GM21423 (cell line): ENCODE measurements at regions not wholly inside any gene's neighbourhood (a gene's known extent, or its start where the extent isn't known, plus 50 kb on each side); places are given as distances from the start of the nearest gene placed in this dataset.

Experiments
- ATAC-seq: cut with Tn5 transposase; IDR thresholded peaks from one replicate; pipeline ENCODE4 v1.9.1; 2021; ENCODE audit warnings: mild to moderate bottlenecking, moderate library complexity; ENCODE audit not compliant: unreplicated experiment

GRCh38 chr13:82654861-82655855 is 1227.1 kb downstream of the SLITRK1 start:
- ATAC-seq = no peak

GRCh38 chr13:82654143-82654542 is 1228.1 kb downstream of the SLITRK1 start:
- no peak for ATAC-seq

GRCh38 chr13:82647540-82647939 is 1234.7 kb downstream of the SLITRK1 start:
- ATAC-seq = no peak

- ATAC-seq = no peak
Observed at GRCh38 chr13:82636119-82636518, 1246.2 kb downstream of the SLITRK1 start.

GRCh38 chr13:82634946-82635345 is 1247.3 kb downstream of the SLITRK1 start:
- ATAC-seq = no peak

DNA sequence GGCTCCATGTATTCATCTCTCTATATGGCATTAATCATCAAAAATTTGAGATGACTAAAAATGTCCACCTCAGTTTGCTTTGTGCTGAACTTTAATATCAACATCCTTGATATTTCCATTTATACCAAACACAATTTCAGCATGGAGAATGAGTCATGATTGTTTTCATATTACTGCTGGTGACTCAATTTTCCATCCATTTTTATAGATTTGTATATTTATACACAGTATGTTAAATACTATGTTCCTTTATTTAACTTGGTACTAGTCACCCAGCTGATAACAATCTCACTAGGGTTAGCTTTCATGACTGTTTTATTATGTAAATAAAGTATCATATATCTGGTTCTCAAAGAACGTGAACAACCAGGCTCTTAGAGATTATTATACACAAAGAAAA is 1255.1 kb downstream of the SLITRK1 start:
- no peak for ATAC-seq

DNA sequence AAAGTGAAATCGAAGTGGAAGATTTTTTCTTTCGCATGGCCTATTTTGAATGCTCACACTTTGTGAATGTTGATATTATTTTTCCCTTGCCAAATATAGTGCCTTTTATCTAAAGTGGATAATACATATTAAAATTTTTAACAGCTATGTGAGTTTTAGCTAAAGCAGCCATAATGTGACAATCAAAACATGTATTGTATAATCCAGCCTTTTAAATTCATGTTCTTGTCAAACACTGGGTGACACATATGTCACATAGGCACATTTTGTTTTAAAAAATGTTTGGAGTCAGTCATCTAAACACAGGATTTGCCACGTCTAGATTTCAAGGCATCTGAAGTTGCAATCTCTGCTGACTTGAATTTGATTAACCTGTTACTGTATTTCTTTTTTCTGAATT is 1256.6 kb downstream of the SLITRK1 start:
- no peak for ATAC-seq

- ATAC-seq = no peak
Observed at GRCh38 chr13:82615043-82615442, 1267.2 kb downstream of the SLITRK1 start.

- ATAC-seq = no peak
Observed at GRCh38 chr13:82614086-82614485, 1268.2 kb downstream of the SLITRK1 start.

DNA sequence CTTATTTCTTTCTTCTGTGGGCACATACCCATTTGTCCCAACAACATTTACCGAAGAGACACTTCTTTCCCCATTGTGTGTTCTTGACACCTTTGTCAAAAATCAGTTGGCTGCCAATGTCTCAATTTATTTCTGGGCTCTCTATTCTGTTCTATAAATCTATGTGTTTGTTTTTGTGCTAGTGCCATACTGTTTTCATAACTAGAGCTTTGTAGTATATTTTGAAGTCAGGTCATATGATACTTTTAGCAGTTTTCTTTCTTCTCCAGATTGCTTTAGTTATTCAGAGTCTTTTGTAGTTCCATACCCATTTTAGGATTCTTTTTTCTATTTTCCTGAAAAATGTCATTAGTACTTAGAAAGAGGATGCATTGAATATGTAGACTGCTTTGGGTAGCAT is 1276.3 kb downstream of the SLITRK1 start:
- no peak for ATAC-seq

DNA sequence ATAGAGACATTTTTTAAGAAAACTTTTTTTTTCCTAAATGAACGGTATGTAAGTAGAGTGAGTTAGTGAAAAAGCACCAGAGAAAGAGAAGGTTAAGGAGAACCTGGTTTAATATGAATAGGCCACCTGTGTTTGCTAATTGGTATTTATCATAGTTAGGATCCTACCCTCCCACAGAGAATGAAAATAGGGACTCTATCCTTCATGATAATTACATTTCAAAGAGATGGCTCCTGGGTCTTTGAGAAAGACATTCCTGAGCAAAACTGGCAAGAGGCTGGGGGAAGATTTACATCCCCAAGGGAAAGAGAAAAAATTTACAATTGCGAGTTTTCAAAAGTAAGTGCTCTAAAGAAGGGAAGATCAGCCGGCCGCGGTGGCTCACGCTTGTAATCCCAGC is 1284.5 kb downstream of the SLITRK1 start:
- ATAC-seq = no peak

DNA sequence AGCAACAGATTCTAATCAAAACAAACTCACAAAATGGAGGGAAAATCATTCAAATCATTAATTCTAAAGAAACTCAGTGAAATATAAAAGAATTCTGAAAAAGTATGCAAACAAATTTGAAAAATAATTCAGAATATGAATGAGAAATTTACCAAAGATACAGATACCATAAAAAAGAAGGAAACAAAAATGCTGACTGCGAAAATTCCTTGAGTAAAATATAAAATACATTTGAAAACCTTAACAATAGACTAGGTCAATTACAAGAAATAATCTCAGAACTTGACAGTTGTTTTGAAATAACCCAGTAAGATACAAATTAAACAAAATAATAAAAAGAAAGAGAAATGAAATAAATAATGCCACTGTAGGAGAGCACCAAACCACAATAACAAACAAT is 1289.0 kb downstream of the SLITRK1 start:
- ATAC-seq = no peak

GRCh38 chr13:82571653-82572052 is 1310.6 kb downstream of the SLITRK1 start:
- ATAC-seq = no peak

GRCh38 chr13:82569581-82569980 is 1312.7 kb downstream of the SLITRK1 start:
- ATAC-seq = no peak

- ATAC-seq = no peak
Observed at GRCh38 chr13:82566864-82567263, 1315.4 kb downstream of the SLITRK1 start.

DNA sequence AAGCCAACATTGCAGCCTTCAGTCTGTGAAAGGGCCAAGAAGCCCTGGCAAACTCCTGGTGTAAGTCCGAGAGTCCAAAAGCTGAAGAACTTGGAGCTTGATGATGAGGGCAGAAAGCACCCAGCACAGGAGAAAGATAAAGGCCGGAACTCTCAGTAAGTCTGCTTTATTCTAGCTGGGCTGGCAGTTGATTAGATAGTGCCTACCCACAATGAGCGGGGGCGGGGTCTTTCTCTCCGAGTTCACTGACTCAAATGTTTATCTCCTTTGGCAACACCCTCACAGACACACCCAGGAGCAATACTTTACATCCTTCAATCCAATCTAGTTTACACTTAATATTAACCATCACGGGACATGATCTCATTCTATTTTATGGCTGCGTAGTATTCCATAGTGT is 1317.1 kb downstream of the SLITRK1 start:
- no peak for ATAC-seq

DNA sequence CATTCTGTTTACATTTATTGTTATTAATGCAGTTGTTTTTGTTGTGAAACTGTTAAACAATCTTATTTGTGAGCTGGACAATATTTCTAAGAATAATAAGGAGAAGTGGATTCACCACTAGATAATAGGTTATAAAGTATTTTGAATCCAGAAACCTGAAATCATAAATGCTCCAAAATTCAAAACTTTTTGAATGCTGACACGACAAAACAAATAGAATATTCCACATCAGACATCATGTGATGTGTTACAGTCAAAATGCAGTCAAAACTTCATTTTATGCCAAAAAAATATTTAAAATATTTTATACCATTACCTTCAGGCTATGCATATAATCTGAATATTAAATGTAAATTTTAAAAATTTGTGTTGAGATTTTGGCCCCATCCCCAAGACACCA is 1321.4 kb downstream of the SLITRK1 start:
- no peak for ATAC-seq

DNA sequence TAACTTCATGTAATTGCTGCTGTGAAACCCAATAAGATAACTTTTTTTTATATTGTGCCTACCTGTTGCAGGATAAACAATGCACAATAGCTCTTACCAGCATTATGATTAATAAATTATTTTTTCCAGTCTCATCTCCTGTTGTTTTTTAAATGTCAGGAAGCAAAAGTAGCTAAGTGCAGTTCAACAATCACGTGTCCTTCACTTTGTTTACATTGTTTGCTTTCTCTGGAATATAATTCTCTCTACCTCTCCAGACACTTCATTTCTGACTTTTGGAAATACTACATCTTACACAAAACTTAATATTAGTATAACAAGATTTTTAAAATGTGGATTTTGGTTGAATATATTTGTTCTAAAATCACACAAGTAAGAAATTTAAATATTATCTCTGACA is 1359.4 kb downstream of the SLITRK1 start:
- no peak for ATAC-seq

DNA sequence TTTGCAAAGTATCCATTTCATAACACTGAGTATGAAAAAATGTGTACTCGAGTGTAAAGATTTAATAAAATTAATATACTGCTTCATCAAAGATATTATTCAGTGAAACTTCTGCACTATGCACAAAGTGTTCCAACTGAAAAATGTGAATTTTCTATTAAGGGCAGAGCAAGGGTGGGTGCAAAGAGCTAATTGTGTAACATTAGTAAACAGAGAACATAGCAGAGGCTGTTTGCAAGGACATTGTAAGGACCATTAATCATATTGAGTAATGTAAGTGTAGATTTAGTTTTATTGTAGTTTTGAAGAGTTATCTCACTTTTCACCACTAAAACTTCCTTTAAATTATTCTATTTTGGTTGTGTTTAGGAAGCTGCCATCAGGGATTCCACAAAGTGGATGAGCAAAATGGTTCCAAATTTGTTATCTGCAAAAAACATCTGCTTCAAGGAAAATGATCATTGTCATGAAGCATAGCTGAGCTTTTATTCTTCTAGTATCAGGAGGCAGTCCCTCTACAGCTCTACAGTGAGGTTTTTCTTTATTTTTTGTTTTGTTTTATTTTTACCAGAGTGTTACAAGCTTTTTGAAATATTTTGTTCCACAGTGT is 1375.4 kb downstream of the SLITRK1 start:
- no peak for ATAC-seq

DNA sequence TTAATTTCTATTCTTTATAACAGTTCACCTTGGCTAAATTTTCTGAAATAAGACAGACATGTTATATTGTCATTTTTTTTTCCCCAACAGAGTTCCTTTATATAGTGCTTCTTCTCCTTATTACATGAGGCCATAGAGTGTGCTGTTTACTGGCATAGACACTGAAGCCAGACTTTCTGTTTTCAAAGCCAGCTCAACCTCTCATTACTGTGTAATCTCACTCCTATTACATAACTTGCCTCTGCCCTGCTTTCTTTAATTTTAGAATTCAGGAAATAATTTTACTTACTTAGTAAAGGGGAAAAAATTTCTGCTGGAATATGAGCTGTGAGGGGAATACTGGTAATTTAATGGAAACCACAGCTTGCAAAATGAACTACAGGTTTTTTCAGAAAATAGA is 1380.4 kb downstream of the SLITRK1 start:
- no peak for ATAC-seq

DNA sequence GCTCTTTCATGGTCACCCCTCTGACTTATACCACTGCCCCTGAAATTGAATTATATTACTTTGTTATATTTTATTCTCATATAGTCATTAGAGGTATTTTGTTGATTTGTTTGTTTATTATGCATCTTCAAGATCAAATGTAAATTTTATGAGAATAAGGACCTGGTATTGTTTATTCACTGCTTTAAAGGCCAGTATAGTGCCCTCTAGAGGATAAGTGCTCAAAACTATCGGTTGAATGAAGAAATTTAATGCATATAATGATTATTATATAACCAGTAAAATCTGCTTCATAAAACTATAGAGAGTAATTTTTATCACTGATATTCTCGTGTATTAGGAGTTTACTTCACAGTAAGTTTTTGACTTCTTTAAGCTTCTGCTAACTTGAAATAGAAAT is 1401.9 kb downstream of the SLITRK1 start:
- ATAC-seq = no peak

DNA sequence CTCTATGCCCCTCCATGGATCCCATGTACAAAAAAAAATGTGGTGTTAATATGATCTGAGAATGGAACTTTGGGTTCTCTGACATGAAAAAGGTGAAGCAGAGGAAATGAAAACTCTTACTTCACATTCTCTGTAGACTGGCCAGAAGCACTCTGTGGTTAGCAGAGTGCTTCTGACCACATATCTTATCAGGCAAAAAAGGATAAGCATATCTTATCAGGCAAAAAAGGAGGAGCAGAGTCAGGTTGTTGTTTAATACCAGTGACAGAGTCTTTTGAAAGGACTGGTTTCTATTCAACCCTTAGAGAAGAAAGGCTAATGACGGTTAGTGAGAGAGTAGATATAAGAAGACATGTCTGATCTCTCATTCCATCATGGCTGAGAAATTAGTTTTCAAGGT is 1404.8 kb downstream of the SLITRK1 start:
- no peak for ATAC-seq
